ENCODE measurements at regions not wholly inside any gene's neighbourhood (a gene's known extent, or its start where the extent isn't known, plus 50 kb on each side); places are given as distances from the start of the nearest gene placed in this dataset.

DNA sequence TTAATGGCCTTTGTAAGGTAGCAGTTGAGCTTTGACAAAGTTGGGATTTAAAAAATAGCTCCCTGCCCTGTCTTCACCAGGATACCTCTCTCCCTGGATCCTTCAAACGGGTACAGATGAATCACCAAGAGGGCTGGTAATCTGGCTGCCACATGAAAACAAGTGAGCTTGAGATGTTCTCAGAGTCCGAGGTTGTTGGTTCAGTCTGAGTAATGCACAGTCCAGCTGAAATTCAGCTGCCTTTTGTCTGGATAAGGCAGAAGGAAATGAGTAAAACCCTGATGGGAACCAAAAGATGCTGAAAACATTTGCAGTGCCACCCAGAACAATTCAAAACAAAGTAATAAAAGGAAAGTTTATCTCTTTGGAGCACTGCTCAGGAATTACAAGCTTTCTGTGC lies 86.8 kb downstream of the GJA1 start:
- TF ChIP-seq, protein P1, sequence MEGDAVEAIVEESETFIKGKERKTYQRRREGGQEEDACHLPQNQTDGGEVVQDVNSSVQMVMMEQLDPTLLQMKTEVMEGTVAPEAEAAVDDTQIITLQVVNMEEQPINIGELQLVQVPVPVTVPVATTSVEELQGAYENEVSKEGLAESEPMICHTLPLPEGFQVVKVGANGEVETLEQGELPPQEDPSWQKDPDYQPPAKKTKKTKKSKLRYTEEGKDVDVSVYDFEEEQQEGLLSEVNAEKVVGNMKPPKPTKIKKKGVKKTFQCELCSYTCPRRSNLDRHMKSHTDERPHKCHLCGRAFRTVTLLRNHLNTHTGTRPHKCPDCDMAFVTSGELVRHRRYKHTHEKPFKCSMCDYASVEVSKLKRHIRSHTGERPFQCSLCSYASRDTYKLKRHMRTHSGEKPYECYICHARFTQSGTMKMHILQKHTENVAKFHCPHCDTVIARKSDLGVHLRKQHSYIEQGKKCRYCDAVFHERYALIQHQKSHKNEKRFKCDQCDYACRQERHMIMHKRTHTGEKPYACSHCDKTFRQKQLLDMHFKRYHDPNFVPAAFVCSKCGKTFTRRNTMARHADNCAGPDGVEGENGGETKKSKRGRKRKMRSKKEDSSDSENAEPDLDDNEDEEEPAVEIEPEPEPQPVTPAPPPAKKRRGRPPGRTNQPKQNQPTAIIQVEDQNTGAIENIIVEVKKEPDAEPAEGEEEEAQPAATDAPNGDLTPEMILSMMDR (IDR thresholded peaks at IDR 0.05 in 4 of 5, conservative IDR thresholded peaks at IDR 0.05 in 1 of 5) = no peak
- TF ChIP-seq POLR2A (IDR thresholded peaks at IDR 0.05) = no peak
